Stimulated activated CD4-positive, alpha-beta T cell treated with anti-CD3 and anti-CD28 coated beads, Interleukin-12 subunit alpha, Interleukin-12 subunit beta, amount 100 ng/mL, for 48 hours (primary cell): ENCODE measurements at regions not wholly inside any gene's neighbourhood (a gene's known extent, or its start where the extent isn't known, plus 50 kb on each side); places are given as distances from the start of the nearest gene placed in this dataset.

Source experiments
- DNase-seq, 3 donors: peaks; one replicate each; pipeline ENCODE4 v3.0.0-alpha.2; 2020; ENCODE audit warnings: low read depth in 2 of 3, low spot score in 1 of 3

DNA sequence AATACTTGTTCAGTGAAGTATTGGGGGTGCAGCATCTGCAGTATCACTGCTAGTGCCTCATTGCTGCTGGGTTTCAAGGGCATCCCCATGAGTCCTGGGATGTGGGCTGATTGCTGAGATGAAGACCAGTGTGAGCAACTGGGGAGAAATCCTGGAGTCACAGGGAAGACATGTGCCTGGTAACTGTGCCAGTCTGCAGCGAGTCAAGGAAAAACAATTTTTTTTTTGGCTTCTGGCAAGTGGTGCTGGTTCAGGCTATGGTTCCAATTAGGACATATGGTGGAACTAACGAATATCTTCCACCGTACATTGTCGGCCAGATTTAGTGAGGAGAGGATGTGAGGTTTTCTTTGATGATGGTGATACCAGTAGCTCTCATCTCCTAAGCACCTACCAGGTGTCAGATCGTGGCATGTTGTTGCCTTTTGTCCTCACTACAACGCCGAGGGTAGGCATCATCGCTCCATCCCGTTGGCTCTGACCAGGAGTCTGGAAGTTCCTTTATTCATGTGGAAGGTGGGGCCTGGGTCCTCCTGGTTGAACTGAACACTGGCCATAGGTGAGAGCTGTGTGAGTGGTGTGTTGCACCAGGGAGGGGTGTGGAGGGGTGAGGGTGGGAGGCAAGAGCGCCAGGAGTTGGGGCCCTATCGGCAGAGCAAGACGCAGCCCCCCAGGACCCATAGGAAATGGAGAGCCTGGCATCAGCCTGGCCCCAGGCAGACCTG lies 118.0 kb upstream of the HS6ST1 start:
- DNase-seq, result no peak

DNA sequence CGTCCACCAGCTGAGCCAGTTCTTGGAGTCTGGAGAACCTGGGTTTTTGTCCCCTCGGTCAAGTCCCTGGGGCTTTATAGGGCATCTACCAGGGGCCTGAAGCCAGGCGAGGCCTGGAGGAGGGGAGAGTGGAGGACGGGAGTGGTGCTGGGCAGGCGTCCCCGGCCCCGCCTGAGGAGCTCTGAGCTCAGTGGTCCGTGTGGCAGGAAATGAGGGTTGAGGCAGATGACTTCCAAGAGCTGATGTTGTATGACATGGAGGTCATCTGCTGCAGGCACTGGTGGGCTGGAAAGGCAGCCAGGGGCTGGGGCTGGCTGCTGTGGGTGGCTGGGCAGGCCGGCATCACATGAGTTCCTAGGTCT lies 118.5 kb upstream of the HS6ST1 start:
- DNase-seq, result no peak

GRCh38 chr2:128438091-128438490 lies 119.4 kb upstream of the HS6ST1 start:
- no peak for DNase-seq

- DNase-seq, result no peak
Measured at GRCh38 chr2:128438586-128438985, 119.9 kb upstream of the HS6ST1 start.

DNA sequence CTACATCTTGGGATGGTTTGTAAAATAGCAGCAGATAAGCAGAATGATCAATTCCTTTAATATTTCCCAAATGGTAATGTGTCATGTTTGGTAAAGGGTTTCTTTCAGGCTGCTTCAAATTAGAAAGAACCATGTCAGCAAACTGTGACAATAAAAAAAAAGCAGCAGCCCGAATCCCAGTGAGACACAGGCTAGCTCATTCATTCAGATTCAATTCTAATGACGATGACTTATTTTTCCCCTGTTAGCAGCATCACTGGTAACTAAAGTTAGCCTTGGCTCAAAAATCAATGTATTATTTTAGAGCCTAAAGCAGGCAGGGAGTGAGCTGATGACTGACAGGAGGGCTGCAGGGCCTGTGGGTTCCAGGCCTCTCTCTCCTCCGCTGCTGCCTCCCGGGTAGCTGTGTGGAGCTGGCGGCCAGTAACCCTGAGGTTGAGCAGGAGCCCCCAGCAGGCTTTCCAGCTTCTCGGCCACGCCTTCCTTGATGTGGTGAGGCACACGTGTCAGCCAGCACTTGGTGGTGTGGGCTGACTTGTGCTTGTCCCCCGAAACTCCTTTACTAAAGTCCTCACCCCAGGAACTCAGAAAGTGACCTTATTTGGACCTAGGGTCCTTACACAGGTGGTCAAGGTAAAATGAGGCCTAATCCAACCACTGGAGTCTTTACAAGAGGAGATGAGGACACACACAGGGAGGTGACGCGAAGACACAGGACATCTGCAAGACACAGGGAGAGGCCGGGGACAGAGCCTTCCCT lies 120.5 kb upstream of the HS6ST1 start:
- no peak for DNase-seq

DNA sequence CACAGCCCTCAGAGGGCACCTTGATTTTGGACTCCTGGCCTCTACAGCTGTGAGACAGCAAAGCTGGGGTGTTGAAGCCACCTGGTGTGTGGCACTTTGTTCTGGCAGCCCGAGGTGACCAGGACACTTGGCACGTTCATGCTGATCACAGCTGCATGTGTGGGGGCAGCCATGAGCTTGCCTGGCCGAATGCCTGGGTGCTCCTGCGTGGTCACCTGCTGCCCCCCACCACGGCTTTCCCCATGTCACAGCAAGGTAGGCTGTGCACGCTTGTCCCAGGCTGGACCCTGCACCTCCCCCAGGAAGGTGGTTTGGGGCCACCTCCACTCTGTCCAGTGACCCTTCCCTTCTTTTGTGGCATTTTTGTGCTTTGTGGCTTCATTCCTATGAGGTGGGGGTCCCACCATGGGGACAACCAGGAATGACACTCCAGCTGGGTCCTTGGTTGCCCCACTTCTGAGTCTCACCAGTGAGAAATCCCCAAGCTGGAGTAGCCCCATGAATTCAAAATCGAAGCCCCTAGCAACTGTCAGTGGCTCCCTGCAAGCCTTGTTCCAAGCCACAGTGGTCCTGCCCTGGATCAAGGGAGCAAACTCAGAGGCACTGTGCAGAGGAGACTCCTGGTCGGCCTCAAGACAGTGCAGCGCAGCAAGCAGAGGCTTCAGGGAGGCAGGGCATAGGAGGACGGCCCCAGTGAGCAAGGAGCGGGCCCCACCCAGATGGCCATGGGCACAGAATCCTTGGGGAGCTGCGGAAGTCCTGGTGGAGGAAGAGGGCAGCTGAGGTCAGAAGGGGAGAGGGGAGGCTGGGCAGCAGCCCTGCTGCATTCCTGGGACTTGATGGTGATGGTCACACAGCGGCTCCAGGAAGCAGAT lies 121.4 kb upstream of the HS6ST1 start:
- no peak for DNase-seq

- DNase-seq, result no peak
Measured at GRCh38 chr2:128440666-128441340, 122.1 kb upstream of the HS6ST1 start.

GRCh38 chr2:128441341-128442052 lies 122.8 kb upstream of the HS6ST1 start:
- DNase-seq, result no peak

DNA sequence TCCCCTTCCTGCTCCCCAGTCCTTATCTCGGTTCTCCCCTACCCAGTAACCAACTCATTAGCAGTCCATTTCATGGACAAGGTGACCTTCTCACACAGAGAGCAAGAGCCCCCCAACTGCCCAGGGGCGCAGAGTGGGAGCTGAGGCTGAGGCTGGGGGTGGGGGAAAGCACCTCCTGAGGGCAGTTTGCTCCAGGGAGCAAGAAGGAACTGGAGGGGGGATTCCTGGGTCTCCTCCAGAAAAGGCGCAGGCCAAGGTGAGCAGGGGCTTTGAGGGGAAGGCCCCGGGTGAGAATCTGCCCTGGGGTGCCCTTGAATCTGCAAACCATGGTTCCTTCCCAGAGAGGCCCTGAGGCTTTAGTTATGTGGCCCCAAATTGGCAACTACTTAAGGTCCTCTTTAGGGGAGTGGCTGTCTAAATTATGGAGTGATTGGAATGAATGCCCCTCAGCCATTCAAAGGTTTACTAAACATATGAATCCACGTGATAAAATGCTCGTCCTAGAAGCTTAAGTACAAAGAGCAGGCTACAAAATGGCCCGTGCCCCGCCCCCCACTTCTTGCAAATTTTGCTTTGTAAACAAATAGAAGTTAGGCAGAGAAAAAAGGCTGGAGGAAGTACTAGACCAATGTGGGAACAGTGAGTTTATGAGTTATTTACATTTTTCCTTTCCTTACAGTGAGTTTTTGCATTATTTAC lies 123.5 kb upstream of the HS6ST1 start:
- DNase-seq, result no peak

- no peak for DNase-seq
Measured at GRCh38 chr2:128442891-128443302, 124.2 kb upstream of the HS6ST1 start.

DNA sequence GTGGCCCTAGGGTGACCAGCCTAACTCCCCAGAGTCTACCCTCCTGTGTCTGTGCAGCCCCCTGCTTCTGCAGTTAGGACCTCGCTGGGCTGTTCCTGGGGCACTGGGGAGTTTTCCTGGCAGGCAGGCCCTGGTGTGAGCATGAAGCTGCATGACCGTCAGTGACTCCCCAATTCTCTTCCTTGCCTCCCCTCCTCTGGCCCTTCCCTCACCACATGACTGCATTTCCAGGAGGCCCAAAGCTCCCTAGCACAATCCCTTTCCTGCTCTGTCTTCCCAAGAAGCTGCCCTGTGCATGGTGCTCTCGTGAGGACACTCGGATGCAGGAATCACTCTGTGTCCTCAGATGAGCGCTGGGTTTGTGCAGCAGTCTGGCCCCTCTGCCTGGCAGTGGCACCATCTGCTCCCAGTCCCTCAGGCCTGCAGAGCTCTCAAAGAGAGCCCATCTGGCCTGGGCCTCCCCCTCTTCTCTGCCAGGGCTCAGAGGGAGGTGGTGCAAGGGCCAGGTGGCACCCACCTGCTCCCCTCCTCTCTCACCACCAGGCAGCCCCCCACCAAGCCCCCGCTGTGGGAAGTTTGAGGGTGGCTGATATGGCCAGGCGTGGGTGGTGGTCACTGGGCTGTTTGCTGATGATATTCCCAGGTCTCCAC lies 125.6 kb upstream of the HS6ST1 start:
- no peak for DNase-seq

- no peak for DNase-seq
Measured at GRCh38 chr2:128444816-128445522, 126.3 kb upstream of the HS6ST1 start.

- DNase-seq, result no peak
Measured at GRCh38 chr2:128445523-128445900, 126.8 kb upstream of the HS6ST1 start.

DNA sequence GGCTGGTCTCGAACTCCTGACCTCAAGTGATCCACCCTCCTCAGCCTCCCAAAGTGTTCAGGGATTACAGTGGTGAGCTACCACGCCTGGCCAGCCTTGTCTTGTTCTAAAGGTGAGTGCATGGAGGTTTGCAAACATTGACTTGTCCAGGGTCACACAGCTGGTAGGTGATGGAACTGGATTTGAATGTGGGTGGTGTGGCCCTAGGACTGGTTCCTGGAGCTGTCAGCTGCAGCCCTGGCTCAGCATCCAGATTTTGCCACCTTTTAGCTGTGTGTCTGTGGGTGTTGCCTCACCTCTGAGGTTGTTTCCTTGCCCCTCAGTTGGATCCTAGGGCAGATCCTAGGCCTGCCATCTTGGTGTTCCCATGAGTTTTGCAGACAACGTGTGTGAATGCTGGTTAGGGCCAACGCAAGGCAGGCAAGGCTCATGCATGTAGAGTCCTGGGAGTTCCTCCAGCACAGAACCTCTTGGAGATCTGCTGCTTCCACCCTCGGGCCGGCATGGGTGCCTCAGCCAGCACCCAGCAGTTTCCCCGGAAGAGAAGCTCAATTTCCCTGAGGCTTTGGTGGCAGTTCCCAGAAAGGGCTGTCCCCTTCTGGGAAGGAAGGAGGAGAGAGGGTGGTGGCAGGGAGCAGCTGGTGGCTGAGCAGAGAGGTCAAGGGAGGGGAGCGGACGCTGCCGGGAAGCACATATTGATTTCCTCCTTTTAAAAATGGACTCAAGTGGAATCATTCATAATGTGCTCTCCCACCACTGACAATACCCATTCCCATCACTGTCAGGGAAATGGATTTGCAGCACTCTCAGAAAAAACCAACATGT lies 127.6 kb upstream of the HS6ST1 start:
- DNase-seq, result no peak

GRCh38 chr2:128446874-128447537 lies 128.3 kb upstream of the HS6ST1 start:
- no peak for DNase-seq

DNA sequence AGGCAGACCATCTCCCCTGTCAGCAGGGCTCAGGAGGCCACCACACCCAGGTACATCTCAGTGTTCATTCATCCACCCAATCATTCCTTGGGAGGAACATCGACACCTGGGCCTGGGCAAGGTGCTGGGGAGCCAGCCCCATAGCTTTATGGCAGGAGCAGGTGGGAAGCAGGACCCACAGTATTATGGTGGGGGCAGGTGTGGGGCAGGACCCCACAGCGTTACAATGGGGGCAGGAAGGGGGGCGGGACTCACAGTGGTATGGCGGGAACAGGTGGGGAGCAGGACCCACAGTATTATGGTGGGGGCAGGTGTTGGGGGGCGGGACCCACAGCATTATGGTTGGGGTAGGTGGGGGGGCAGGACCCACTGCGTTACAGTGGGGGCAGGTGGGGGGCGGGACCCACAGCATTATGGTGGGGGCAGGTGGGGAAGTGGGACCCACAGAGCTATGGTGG lies 128.9 kb upstream of the HS6ST1 start:
- DNase-seq, result no peak
